A673 (cell line): ENCODE measurements at regions not wholly inside any gene's neighbourhood (a gene's known extent, or its start where the extent isn't known, plus 50 kb on each side); places are given as distances from the start of the nearest gene placed in this dataset.

Experiments used
- BruUV-seq: library from RNA; stranded (reverse); fragments of 400-500 nt; replicated peaks from 2 replicates; lab custom pipeline; 2021; lab: Mats Ljungman, UMichigan
- CTCF ChIA-PET: fragments of 300-600 bp; sonication (Branson Sonifier 250); formaldehyde crosslinking; loops from one replicate; lab custom pipeline; 2022; ENCODE audit warnings: antibody characterized with exemption; lab: Charles Lee
- POLR2A ChIA-PET: fragments of 300-600 bp; sonication (Branson Sonifier 250); formaldehyde crosslinking; loops from one replicate; lab custom pipeline; 2022; ENCODE audit warnings: antibody characterized with exemption; ENCODE audit not compliant: low non-redundant PET; lab: Charles Lee
- DNase-seq: peaks from one replicate; pipeline ENCODE4 v3.0.0-alpha.2; 2015; ENCODE audit warnings: low spot score
- H3K27ac ChIP-seq: fragments of 200-600 bp; sonication (generic); 2 replicates; pipeline ENCODE4 v1.5.1; 2016; ENCODE audit warnings: mixed run types, low read depth, mild to moderate bottlenecking, mixed read lengths, antibody characterized with exemption, low read length; ENCODE audit not compliant: poor library complexity, severe bottlenecking
- H3K27me3 ChIP-seq: fragments of 200-600 bp; sonication (generic); replicated peaks from 2 replicates; pipeline ENCODE4 v1.6.1; 2017; ENCODE audit warnings: mixed run types, low read depth, mild to moderate bottlenecking, mixed read lengths, antibody characterized with exemption, low read length; ENCODE audit not compliant: insufficient read depth, poor library complexity
- H3K36me3 ChIP-seq: fragments of 200-600 bp; sonication (generic); 2 replicates; pipeline ENCODE4 v1.6.1; 2016; ENCODE audit warnings: mixed run types, mild to moderate bottlenecking, mixed read lengths, antibody characterized with exemption, low read length; ENCODE audit not compliant: insufficient read depth, poor library complexity, severe bottlenecking
- H3K4me1 ChIP-seq: fragments of 200-600 bp; sonication (generic); 2 replicates; pipeline ENCODE4 v1.6.1; 2017; ENCODE audit warnings: mixed run types, mild to moderate bottlenecking, mixed read lengths, antibody characterized with exemption, low read length; ENCODE audit not compliant: insufficient read depth, poor library complexity, severe bottlenecking
- H3K4me3 ChIP-seq: fragments of 200-600 bp; sonication (generic); 2 replicates; pipeline ENCODE4 v1.5.1; 2016; ENCODE audit warnings: low read depth, mixed run types, mild to moderate bottlenecking, mixed read lengths, low read length; ENCODE audit not compliant: poor library complexity, severe bottlenecking
- H3K9me3 ChIP-seq: fragments of 200-600 bp; sonication (generic); 2 replicates; pipeline ENCODE4 v1.6.1; 2016; ENCODE audit warnings: mixed run types, low read depth, mild to moderate bottlenecking, mixed read lengths, antibody characterized with exemption, low read length; ENCODE audit not compliant: poor library complexity, severe bottlenecking
- CTCF ChIP-seq: fragments of 300-800, 200-600 bp; sonication (generic); conservative IDR thresholded peaks from 2 replicates; pipeline ENCODE4 v1.5.1; 2017; ENCODE audit warnings: low read depth, mild to moderate bottlenecking, antibody characterized with exemption, low read length, moderate library complexity, mixed read lengths
- EZH2 ChIP-seq: fragments of 200-600 bp; sonication (generic); IDR thresholded peaks from 2 replicates; pipeline ENCODE4 v1.6.1; 2017; ENCODE audit warnings: borderline replicate concordance, low read depth, mild to moderate bottlenecking, mixed read lengths, antibody characterized with exemption, low read length; ENCODE audit not compliant: poor library complexity, severe bottlenecking
- intact Hi-C: fragments of 100-400 bp; cut with micrococcal nuclease; formaldehyde crosslinking; loops from one replicate; pipeline ENCODE4 v1.10.0; 2022; ENCODE audit not compliant: unreplicated experiment

- no peak for TF ChIP-seq EZH2
- TF ChIP-seq CTCF, result no peak
- ChIA-PET POLR2A (no interaction called here), CTCF (interaction anchor here (1.0 to 1.9 kb wide), 2 partner anchors 68 to 188 kb away, joined by 4 to 6 read pairs; no protein-coding TSS in a partner anchor)
- peaks cover 20% of the 10 kb centered on the region for H3K4me1 ChIP-seq
- no peaks in the 10 kb centered on the region for H3K36me3 ChIP-seq
- H3K27me3 ChIP-seq, result no peaks in the 10 kb centered on the region
- no peaks in the 10 kb centered on the region for H3K9me3 ChIP-seq
- intact Hi-C loops, result no loop called here
- BruUV-seq, result no TSS peak
- DNase-seq, result no peak
- no peak overlapping the region for H3K4me3 ChIP-seq
- no peak overlapping the region for H3K27ac ChIP-seq
These were observed 156.0 kb upstream of the MLN start for GRCh38 chr6:33959661-33960344.

GRCh38 chr6:33959329-33959651, 155.5 kb upstream of the MLN start:
- BruUV-seq, result no TSS peak
- Histone ChIP-seq H3K27ac (no peak overlapping the region), H3K36me3 (no peaks in the 10 kb centered on the region), H3K27me3 (no peaks in the 10 kb centered on the region), H3K4me3 (no peak overlapping the region), H3K9me3 (no peaks in the 10 kb centered on the region), H3K4me1 (peaks cover 20% of the 10 kb centered on the region)
- intact Hi-C loops, result no loop called here
- no peak for TF ChIP-seq EZH2
- TF ChIP-seq CTCF, result no peak
- ChIA-PET POLR2A (no interaction called here), CTCF (interaction anchor here (0.5 to 1.9 kb wide), 3 partner anchors 68 to 248 kb away, joined by 4 to 8 read pairs (median 6); partner anchors contain the start of gene UQCC2)
- DNase-seq, result no peak

GRCh38 chr6:33958526-33959328, 154.9 kb upstream of the MLN start:
- POLR2A ChIA-PET, result no interaction called here
- CTCF ChIA-PET, result interaction anchor here (0.5 to 1.9 kb wide), 3 partner anchors 69 to 247 kb away, joined by 4 to 8 read pairs (median 6); partner anchors contain the start of gene UQCC2
- no peaks in the 10 kb centered on the region for H3K27me3 ChIP-seq
- DNase-seq, result peak; percentile 74
- TF ChIP-seq EZH2, result no peak
- TF ChIP-seq CTCF, result peak; percentile 74
- no peak overlapping the region for H3K4me3 ChIP-seq
- H3K36me3 ChIP-seq, result no peaks in the 10 kb centered on the region
- peaks cover 20% of the 10 kb centered on the region for H3K4me1 ChIP-seq
- no peaks in the 10 kb centered on the region for H3K9me3 ChIP-seq
- intact Hi-C loops, result loop anchor here (1.0 kb wide), 1 partner anchor 69 kb away; no protein-coding TSS in a partner anchor
- no peak overlapping the region for H3K27ac ChIP-seq
- BruUV-seq, result no TSS peak
